GM13977 (cell line): ENCODE measurements at regions not wholly inside any gene's neighbourhood (a gene's known extent, or its start where the extent isn't known, plus 50 kb on each side); places are given as distances from the start of the nearest gene placed in this dataset.

Experiments
- DNase-seq: peaks from one replicate; pipeline ENCODE4 v3.0.0; 2012; ENCODE audit warnings: low spot score
- CTCF ChIP-seq: IDR thresholded peaks from 2 replicates; pipeline ENCODE4 v1.5.1; 2012; ENCODE audit warnings: mild to moderate bottlenecking, control low read depth; ENCODE audit not compliant: insufficient read depth; ENCODE audit errors: extremely low read depth, missing control alignments
- in situ Hi-C: fragments of 300-500 bp; cut with MboI; formaldehyde crosslinking; loops from one replicate; pipeline ENCODE4 v1.12.0; 2022; ENCODE audit warnings: low sequenced_read_pairs, low pct_unique_long_range_greater_than_20kb, mixed read lengths, inconsistent platforms; ENCODE audit not compliant: unreplicated experiment

GRCh38 chr4:138400066-138400465 is 157.9 kb upstream of the SLC7A11 start:
- DNase-seq: no peak
- in situ Hi-C loops: no loop called here
- TF ChIP-seq CTCF: no peak

GRCh38 chr4:138399081-138399480 is 156.9 kb upstream of the SLC7A11 start:
- DNase-seq: no peak
- in situ Hi-C loops: no loop called here
- no peak for TF ChIP-seq CTCF

- DNase-seq: no peak
- no peak for TF ChIP-seq CTCF
- in situ Hi-C loops: no loop called here
These were observed 156.2 kb upstream of the SLC7A11 start for GRCh38 chr4:138398322-138398721.

GRCh38 chr4:138393886-138394610 is 151.9 kb upstream of the SLC7A11 start:
- in situ Hi-C loops: no loop called here
- no peak for TF ChIP-seq CTCF

GRCh38 chr4:138392751-138393308 is 150.7 kb upstream of the SLC7A11 start:
- in situ Hi-C loops: no loop called here
- TF ChIP-seq CTCF: no peak

More at GRCh38 chr4:138393886-138394610, 151.9 kb upstream of the SLC7A11 start:
- DNase-seq: no peak

GRCh38 chr4:138389976-138390685 is 148.0 kb upstream of the SLC7A11 start:
- in situ Hi-C loops: no loop called here
- TF ChIP-seq CTCF: no peak
- DNase-seq: no peak

More at GRCh38 chr4:138392751-138393308, 150.7 kb upstream of the SLC7A11 start:
- no peak for DNase-seq
